SK-N-SH treated with all-trans-retinoic acid at 6 μM for 48 hours (cell line): ENCODE measurements at regions not wholly inside any gene's neighbourhood (a gene's known extent, or its start where the extent isn't known, plus 50 kb on each side); places are given as distances from the start of the nearest gene placed in this dataset.

Experiments used
- ATAC-seq: fragments of 200-7000 bp; cut with Tn5 transposase; 3 replicates; pipeline ENCODE4 v1.9.1; 2020; ENCODE audit warnings: mild to moderate bottlenecking, moderate library complexity
- ARNTL ChIP-seq: fragments of 450-650 bp; formaldehyde crosslinking; IDR thresholded peaks from 2 replicates; pipeline ENCODE4 v1.5.0; 2020; ENCODE audit warnings: low read depth, mild to moderate bottlenecking, moderate library complexity, borderline replicate concordance
- BACH2 ChIP-seq: fragments of 250-450 bp; sonication (Bioruptor Pico); IDR thresholded peaks from 2 replicates; pipeline ENCODE4 v1.9.0; 2021; ENCODE audit warnings: mild to moderate bottlenecking, borderline replicate concordance
- CSDC2 ChIP-seq: fragments of 250-450 bp; sonication (Bioruptor Pico); IDR thresholded peaks from 2 replicates; pipeline ENCODE4 v1.5.0; 2020; ENCODE audit warnings: mild to moderate bottlenecking, moderate library complexity
- GLIS3 ChIP-seq: fragments of 250-450 bp; sonication (Bioruptor Pico); IDR thresholded peaks from 2 replicates; pipeline ENCODE4 v1.5.0; 2020; ENCODE audit warnings: mild to moderate bottlenecking, moderate library complexity
- OSR1 ChIP-seq: fragments of 250-450 bp; sonication (Bioruptor Pico); IDR thresholded peaks from 2 replicates; pipeline ENCODE4 v1.8.0; 2022; ENCODE audit warnings: moderate library complexity, mild to moderate bottlenecking, inconsistent platforms
- PPARA ChIP-seq: fragments of 250-450 bp; sonication (Bioruptor Pico); IDR thresholded peaks from 2 replicates; pipeline ENCODE4 v1.5.0; 2020; ENCODE audit warnings: mild to moderate bottlenecking, borderline replicate concordance
- SNAI2 ChIP-seq: fragments of 250-450 bp; sonication (Bioruptor Pico); IDR thresholded peaks from 2 replicates; pipeline ENCODE4 v1.5.0; 2020; ENCODE audit warnings: mild to moderate bottlenecking, moderate library complexity
- TCF4 ChIP-seq: fragments of 250-450 bp; sonication (Bioruptor Pico); IDR thresholded peaks from 2 replicates; pipeline ENCODE4 v1.8.0; 2021; ENCODE audit warnings: mild to moderate bottlenecking, moderate library complexity, borderline replicate concordance
- TOX ChIP-seq: fragments of 250-450 bp; sonication (Bioruptor Pico); IDR thresholded peaks from 2 replicates; pipeline ENCODE4 v1.8.0; 2021; ENCODE audit warnings: mild to moderate bottlenecking, moderate library complexity, borderline replicate concordance
- ZC3H10 ChIP-seq: fragments of 250-450 bp; sonication (Bioruptor Pico); IDR thresholded peaks from 2 replicates; pipeline ENCODE4 v1.5.1; 2021; ENCODE audit warnings: mild to moderate bottlenecking, moderate library complexity
- ZFP3 ChIP-seq: fragments of 250-450 bp; sonication (Bioruptor Pico); IDR thresholded peaks from 2 replicates; pipeline ENCODE4 v1.5.0; 2020; ENCODE audit warnings: mild to moderate bottlenecking, moderate library complexity
- ZFP30 ChIP-seq: fragments of 450-650 bp; formaldehyde crosslinking; IDR thresholded peaks from 2 replicates; pipeline ENCODE4 v1.5.0; 2022; ENCODE audit warnings: mild to moderate bottlenecking, moderate library complexity
- ZNF565 ChIP-seq: fragments of 450-650 bp; formaldehyde crosslinking; conservative IDR thresholded peaks from 2 replicates; pipeline ENCODE4 v1.5.0; 2020; ENCODE audit warnings: low read depth, mild to moderate bottlenecking, moderate library complexity
- ZNF70 ChIP-seq: fragments of 450-650 bp; formaldehyde crosslinking; IDR thresholded peaks from 2 replicates; pipeline ENCODE4 v1.5.0; 2020; ENCODE audit warnings: mild to moderate bottlenecking, moderate library complexity
- ZNF8 ChIP-seq: fragments of 450-650 bp; formaldehyde crosslinking; IDR thresholded peaks from 2 replicates; pipeline ENCODE4 v1.5.0; 2020; ENCODE audit warnings: mild to moderate bottlenecking, moderate library complexity
- TF ChIP-seq, protein P1 (sequence below): fragments of 250-450 bp; sonication (Bioruptor Pico); IDR thresholded peaks from 2 replicates; pipeline ENCODE4 v1.5.0; 2020; ENCODE audit warnings: mild to moderate bottlenecking, moderate library complexity
- TF ChIP-seq, protein P2 (sequence below): fragments of 250-450 bp; sonication (Bioruptor Pico); IDR thresholded peaks from 2 replicates; pipeline ENCODE4 v1.5.1; 2021; ENCODE audit warnings: mild to moderate bottlenecking, moderate library complexity
- TF ChIP-seq, protein P3 (sequence below): fragments of 250-450 bp; sonication (Bioruptor Pico); IDR thresholded peaks from 2 replicates; pipeline ENCODE4 v1.5.1; 2020; ENCODE audit warnings: low read depth, mild to moderate bottlenecking, moderate library complexity
- TF ChIP-seq, protein P4 (sequence below): fragments of 250-450 bp; sonication (Bioruptor Pico); IDR thresholded peaks from 2 replicates; pipeline ENCODE4 v1.8.0; 2021; ENCODE audit warnings: low read depth, mild to moderate bottlenecking, moderate library complexity, borderline replicate concordance
- TF ChIP-seq, protein P5 (sequence below): fragments of 250-450 bp; sonication (Bioruptor Pico); IDR thresholded peaks from 2 replicates; pipeline ENCODE4 v1.8.0; 2020; ENCODE audit warnings: mild to moderate bottlenecking, moderate library complexity, borderline replicate concordance

DNA sequence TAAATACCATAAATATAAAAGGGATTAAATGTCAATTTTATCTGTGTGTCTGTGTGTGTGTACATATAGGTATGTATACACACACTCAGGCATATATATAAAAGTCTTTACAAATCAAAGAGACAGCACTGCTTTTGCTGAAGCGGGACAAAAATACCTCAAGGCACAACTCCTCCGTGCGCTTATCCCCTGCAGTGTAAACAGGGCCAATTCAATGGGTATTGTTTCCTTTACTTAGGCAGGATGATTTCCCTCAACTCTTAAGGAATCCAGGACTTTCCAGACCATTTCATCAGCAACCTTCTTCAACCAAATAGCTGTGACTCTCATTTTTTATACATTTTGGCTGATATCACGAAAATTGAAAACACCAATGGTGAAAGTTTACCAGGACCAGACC is 227.7 kb downstream of the CRPPA start:
- ATAC-seq = no peak

DNA sequence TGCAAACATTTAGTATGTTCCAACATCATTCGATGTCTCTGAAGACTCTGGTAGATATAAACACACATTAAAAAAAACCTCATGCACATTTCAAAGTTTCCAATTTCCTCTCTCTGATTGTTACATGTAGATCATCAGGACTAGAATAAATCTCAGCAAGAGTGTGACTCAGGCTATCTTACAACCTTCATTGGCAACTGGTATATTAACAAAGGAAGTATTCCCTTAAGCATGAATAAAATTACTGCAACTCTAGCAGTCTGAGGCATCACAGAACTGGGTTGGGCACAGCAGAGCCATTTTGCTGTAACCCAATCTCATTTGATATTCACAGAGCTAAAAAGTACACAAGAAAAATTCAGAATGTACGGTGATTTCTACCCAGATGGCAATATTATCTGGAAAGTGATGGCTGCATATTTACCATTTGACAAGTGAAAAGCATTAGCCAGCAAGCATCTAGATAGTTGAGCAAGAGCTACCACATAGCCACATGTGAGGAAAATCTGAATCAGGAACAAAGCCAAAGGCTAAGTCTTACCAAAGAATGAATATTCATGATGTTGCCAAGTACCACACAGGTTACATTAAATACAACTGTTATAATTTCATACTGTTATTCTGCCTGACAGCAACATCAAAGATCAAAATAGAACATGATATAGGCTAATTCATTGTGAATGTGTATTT is 232.2 kb downstream of the CRPPA start:
- TF ChIP-seq ZNF70 = no peak
- TF ChIP-seq TOX (CRISPR knock-in tag) = no peak
- no peak for TF ChIP-seq ZFP30 (CRISPR knock-in tag)
- no peak for TF ChIP-seq PPARA
- TF ChIP-seq, protein P1, sequence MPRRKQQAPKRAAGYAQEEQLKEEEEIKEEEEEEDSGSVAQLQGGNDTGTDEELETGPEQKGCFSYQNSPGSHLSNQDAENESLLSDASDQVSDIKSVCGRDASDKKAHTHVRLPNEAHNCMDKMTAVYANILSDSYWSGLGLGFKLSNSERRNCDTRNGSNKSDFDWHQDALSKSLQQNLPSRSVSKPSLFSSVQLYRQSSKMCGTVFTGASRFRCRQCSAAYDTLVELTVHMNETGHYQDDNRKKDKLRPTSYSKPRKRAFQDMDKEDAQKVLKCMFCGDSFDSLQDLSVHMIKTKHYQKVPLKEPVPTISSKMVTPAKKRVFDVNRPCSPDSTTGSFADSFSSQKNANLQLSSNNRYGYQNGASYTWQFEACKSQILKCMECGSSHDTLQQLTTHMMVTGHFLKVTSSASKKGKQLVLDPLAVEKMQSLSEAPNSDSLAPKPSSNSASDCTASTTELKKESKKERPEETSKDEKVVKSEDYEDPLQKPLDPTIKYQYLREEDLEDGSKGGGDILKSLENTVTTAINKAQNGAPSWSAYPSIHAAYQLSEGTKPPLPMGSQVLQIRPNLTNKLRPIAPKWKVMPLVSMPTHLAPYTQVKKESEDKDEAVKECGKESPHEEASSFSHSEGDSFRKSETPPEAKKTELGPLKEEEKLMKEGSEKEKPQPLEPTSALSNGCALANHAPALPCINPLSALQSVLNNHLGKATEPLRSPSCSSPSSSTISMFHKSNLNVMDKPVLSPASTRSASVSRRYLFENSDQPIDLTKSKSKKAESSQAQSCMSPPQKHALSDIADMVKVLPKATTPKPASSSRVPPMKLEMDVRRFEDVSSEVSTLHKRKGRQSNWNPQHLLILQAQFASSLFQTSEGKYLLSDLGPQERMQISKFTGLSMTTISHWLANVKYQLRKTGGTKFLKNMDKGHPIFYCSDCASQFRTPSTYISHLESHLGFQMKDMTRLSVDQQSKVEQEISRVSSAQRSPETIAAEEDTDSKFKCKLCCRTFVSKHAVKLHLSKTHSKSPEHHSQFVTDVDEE (CRISPR knock-in tag) = no peak
- TF ChIP-seq OSR1 (CRISPR knock-in tag) = no peak
- TF ChIP-seq, protein P2, sequence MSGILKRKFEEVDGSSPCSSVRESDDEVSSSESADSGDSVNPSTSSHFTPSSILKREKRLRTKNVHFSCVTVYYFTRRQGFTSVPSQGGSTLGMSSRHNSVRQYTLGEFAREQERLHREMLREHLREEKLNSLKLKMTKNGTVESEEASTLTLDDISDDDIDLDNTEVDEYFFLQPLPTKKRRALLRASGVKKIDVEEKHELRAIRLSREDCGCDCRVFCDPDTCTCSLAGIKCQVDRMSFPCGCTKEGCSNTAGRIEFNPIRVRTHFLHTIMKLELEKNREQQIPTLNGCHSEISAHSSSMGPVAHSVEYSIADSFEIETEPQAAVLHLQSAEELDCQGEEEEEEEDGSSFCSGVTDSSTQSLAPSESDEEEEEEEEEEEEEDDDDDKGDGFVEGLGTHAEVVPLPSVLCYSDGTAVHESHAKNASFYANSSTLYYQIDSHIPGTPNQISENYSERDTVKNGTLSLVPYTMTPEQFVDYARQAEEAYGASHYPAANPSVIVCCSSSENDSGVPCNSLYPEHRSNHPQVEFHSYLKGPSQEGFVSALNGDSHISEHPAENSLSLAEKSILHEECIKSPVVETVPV = no peak
- no peak for ATAC-seq

More for the DNA sequence above, 227.7 kb downstream of the CRPPA start:
- TF ChIP-seq TCF4 (no peak), ARNTL (CRISPR knock-in tag) (no peak), ZNF70 (no peak), ZFP30 (CRISPR knock-in tag) (no peak), SNAI2 (CRISPR knock-in tag) (no peak), ZNF8 (CRISPR knock-in tag) (no peak), ZC3H10 (no peak), OSR1 (CRISPR knock-in tag) (no peak), PPARA (no peak), BACH2 (CRISPR knock-in tag) (no peak), GLIS3 (no peak), ZFP3 (CRISPR knock-in tag) (no peak)
- TF ChIP-seq, protein P1 (CRISPR knock-in tag) = no peak
- TF ChIP-seq, protein P3, sequence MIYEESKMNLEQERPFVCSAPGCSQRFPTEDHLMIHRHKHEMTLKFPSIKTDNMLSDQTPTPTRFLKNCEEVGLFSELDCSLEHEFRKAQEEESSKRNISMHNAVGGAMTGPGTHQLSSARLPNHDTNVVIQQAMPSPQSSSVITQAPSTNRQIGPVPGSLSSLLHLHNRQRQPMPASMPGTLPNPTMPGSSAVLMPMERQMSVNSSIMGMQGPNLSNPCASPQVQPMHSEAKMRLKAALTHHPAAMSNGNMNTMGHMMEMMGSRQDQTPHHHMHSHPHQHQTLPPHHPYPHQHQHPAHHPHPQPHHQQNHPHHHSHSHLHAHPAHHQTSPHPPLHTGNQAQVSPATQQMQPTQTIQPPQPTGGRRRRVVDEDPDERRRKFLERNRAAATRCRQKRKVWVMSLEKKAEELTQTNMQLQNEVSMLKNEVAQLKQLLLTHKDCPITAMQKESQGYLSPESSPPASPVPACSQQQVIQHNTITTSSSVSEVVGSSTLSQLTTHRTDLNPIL = no peak
- TF ChIP-seq, protein P4, sequence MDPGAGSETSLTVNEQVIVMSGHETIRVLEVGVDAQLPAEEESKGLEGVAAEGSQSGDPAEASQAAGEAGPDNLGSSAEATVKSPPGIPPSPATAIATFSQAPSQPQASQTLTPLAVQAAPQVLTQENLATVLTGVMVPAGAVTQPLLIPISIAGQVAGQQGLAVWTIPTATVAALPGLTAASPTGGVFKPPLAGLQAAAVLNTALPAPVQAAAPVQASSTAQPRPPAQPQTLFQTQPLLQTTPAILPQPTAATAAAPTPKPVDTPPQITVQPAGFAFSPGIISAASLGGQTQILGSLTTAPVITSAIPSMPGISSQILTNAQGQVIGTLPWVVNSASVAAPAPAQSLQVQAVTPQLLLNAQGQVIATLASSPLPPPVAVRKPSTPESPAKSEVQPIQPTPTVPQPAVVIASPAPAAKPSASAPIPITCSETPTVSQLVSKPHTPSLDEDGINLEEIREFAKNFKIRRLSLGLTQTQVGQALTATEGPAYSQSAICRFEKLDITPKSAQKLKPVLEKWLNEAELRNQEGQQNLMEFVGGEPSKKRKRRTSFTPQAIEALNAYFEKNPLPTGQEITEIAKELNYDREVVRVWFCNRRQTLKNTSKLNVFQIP (CRISPR knock-in tag) = no peak

DNA sequence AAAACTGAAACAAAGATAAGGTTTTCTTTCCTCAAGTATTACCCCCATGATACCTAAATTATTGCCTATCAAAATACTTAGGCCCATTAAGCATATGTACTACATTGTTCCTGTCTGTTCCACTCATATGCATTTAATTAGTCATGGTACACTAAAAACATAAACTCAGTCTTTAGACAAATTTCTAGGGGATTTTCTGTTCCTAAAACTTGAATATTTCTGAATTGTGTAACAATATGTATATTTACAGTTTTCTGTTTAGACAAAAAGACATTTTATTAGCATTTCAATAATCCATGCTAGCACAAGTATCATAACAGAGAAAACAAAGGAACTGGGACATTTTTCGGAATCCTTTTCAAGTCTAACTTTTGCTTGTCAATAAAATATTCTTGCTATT is 234.2 kb downstream of the CRPPA start:
- no peak for ATAC-seq
- no peak for TF ChIP-seq ZNF565 (CRISPR knock-in tag)
- TF ChIP-seq, protein P4 (CRISPR knock-in tag) = no peak
- TF ChIP-seq ZFP30 (CRISPR knock-in tag) = no peak
- TF ChIP-seq CSDC2 (CRISPR knock-in tag) = no peak
- TF ChIP-seq ZNF70 = no peak
- TF ChIP-seq, protein P5, sequence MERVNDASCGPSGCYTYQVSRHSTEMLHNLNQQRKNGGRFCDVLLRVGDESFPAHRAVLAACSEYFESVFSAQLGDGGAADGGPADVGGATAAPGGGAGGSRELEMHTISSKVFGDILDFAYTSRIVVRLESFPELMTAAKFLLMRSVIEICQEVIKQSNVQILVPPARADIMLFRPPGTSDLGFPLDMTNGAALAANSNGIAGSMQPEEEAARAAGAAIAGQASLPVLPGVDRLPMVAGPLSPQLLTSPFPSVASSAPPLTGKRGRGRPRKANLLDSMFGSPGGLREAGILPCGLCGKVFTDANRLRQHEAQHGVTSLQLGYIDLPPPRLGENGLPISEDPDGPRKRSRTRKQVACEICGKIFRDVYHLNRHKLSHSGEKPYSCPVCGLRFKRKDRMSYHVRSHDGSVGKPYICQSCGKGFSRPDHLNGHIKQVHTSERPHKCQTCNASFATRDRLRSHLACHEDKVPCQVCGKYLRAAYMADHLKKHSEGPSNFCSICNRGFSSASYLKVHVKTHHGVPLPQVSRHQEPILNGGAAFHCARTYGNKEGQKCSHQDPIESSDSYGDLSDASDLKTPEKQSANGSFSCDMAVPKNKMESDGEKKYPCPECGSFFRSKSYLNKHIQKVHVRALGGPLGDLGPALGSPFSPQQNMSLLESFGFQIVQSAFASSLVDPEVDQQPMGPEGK (CRISPR knock-in tag) = no peak
- TF ChIP-seq ARNTL (CRISPR knock-in tag) = no peak
- TF ChIP-seq, protein P3 = no peak
- no peak for TF ChIP-seq ZC3H10
- no peak for TF ChIP-seq OSR1 (CRISPR knock-in tag)
